GM23338 (cell line): ENCODE measurements at regions not wholly inside any gene's neighbourhood (a gene's known extent, or its start where the extent isn't known, plus 50 kb on each side); places are given as distances from the start of the nearest gene placed in this dataset.
"Not testable (repeated sequence)": the region's sequence is repeated elsewhere in the genome, so short reads cannot be mapped to it uniquely, and the experiment has no call there.

Experiments used
- ATAC-seq: fragments of 200-7000 bp; cut with Tn5 transposase; 3 replicates; pipeline ENCODE4 v1.9.1; 2020
- DNase-seq: peaks from one replicate; pipeline ENCODE4 v3.0.0-alpha.2; 2015; ENCODE audit warnings: low spot score
- H2AFZ ChIP-seq: fragments of 200-600 bp; sonication (generic); 2 replicates; pipeline ENCODE4 v1.8.0; 2016; ENCODE audit warnings: antibody characterized with exemption, mild to moderate bottlenecking, moderate library complexity
- H3F3A ChIP-seq: fragments of 200-600 bp; sonication (generic); replicated peaks from 2 replicates; pipeline ENCODE4 v1.8.0; 2017; ENCODE audit warnings: antibody characterized with exemption, mixed run types, low read depth
- H3K27ac ChIP-seq: fragments of 200-600 bp; sonication (generic); 2 replicates; pipeline ENCODE4 v1.6.1; 2016; ENCODE audit warnings: low read depth
- H3K27me3 ChIP-seq: fragments of 200-600 bp; sonication (generic); 2 replicates; pipeline ENCODE4 v1.8.0; 2016; ENCODE audit warnings: mild to moderate bottlenecking, mixed run types, moderate library complexity; ENCODE audit not compliant: insufficient read depth
- H3K36me3 ChIP-seq: fragments of 200-600 bp; sonication (generic); 2 replicates; pipeline ENCODE4 v1.8.0; 2016; ENCODE audit warnings: mild to moderate bottlenecking; ENCODE audit not compliant: insufficient read depth
- H3K4me1 ChIP-seq: fragments of 200-600 bp; sonication (generic); 2 replicates; pipeline ENCODE4 v1.8.0; 2016; ENCODE audit warnings: mild to moderate bottlenecking, moderate library complexity; ENCODE audit not compliant: insufficient read depth
- H3K4me2 ChIP-seq: fragments of 200-600 bp; sonication (generic); 2 replicates; pipeline ENCODE4 v1.7.1; 2017; ENCODE audit warnings: mixed run types
- H3K4me3 ChIP-seq: fragments of 200-600 bp; sonication (generic); 2 replicates; pipeline ENCODE4 v1.6.1; 2016; ENCODE audit warnings: mixed run types
- H3K79me2 ChIP-seq: fragments of 200-600 bp; sonication (generic); replicated peaks from 2 replicates; pipeline ENCODE4 v1.8.0; 2017; ENCODE audit warnings: mild to moderate bottlenecking; ENCODE audit not compliant: insufficient read depth
- H3K9me2 ChIP-seq: fragments of 200-600 bp; sonication (generic); 2 replicates; pipeline ENCODE4 v1.8.0; 2017; ENCODE audit not compliant: insufficient read depth
- H4K20me1 ChIP-seq: fragments of 200-600 bp; sonication (generic); replicated peaks from 2 replicates; pipeline ENCODE4 v1.8.0; 2017; ENCODE audit warnings: mild to moderate bottlenecking; ENCODE audit not compliant: insufficient read depth
- H3K27ac Mint-ChIP-seq: 2 replicates; pipeline ENCODE4 v1.8.0; 2020; ENCODE audit warnings: inconsistent platforms, mild to moderate bottlenecking, moderate library complexity, mixed read lengths
- H3K27me3 Mint-ChIP-seq: 3 replicates; pipeline ENCODE4 v1.8.0; 2022; ENCODE audit warnings: low read depth, mild to moderate bottlenecking, moderate library complexity, mixed read lengths, inconsistent platforms; ENCODE audit not compliant: insufficient read depth, poor library complexity
- H3K36me3 Mint-ChIP-seq: 3 replicates; pipeline ENCODE4 v1.8.0; 2021; ENCODE audit warnings: low read depth, mild to moderate bottlenecking, inconsistent platforms, moderate library complexity, mixed read lengths
- H3K4me1 Mint-ChIP-seq: 3 replicates; pipeline ENCODE4 v1.8.0; 2020; ENCODE audit warnings: mild to moderate bottlenecking, inconsistent platforms, mixed read lengths
- H3K4me3 Mint-ChIP-seq: 3 replicates; pipeline ENCODE4 v1.8.0; 2021; ENCODE audit warnings: moderate library complexity, mild to moderate bottlenecking, inconsistent platforms, mixed read lengths
- H3K9me3 Mint-ChIP-seq: 3 replicates; pipeline ENCODE4 v1.8.0; 2020; ENCODE audit warnings: moderate library complexity, mild to moderate bottlenecking, inconsistent platforms, mixed read lengths

DNA sequence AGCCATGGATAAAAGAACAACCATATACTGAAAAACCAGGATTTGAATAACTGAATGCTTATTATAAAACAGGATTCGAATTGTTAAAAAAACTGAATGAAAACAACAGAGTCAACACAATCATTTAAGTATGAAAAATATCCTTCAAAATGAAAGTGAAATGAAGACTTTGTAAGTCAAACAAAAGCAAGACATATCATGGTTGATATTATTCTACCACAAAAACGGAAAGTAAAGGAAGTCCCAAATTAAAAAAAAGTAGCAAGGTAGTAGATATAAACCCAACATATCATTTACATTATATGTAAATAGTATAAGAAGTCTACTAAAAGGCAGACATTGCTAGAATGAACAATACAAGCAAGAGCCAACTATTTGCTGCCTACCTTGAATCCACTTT is 63.1 kb upstream of the POTEC start:
- not testable (repeated sequence) for H3K27ac Mint-ChIP-seq, H3K36me3 Mint-ChIP-seq, H3K4me3 Mint-ChIP-seq, H3K4me3 ChIP-seq, H3K4me1 Mint-ChIP-seq, DNase-seq, H4K20me1 ChIP-seq, H3F3A ChIP-seq, H3K36me3 ChIP-seq, H3K79me2 ChIP-seq, H3K9me2 ChIP-seq, ATAC-seq, H2AFZ ChIP-seq, H3K4me2 ChIP-seq, H3K27ac ChIP-seq, H3K4me1 ChIP-seq, H3K27me3 ChIP-seq, H3K27me3 Mint-ChIP-seq
- peaks cover 32% of the 10 kb centered on the region for H3K9me3 Mint-ChIP-seq

DNA sequence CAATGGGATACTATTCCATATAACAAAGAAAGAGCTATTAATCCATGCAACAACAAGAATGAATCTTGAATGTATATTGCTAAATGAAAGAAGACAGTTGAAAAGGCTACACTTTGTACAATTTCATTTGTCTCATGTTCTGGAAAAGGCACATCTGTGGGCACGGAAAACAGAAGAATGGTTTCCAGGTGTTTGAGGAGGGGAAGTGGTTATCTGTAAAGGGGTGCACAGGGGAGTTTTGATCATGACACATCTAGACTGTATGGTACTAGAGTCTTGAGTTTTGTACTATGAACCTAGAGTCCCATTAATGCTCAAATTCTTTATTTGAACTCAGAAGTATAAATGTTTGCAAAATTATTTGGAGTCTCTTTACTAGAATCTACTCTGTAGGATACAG is 64.0 kb upstream of the POTEC start:
- DNase-seq, H4K20me1 ChIP-seq, H3F3A ChIP-seq, H2AFZ ChIP-seq, H3K4me1 Mint-ChIP-seq, H3K27me3 Mint-ChIP-seq, H3K4me3 ChIP-seq, H3K27ac Mint-ChIP-seq, H3K27me3 ChIP-seq, H3K79me2 ChIP-seq, H3K4me1 ChIP-seq, H3K36me3 Mint-ChIP-seq, H3K27ac ChIP-seq, H3K4me3 Mint-ChIP-seq, ATAC-seq, H3K4me2 ChIP-seq, H3K36me3 ChIP-seq, H3K9me2 ChIP-seq: not testable (repeated sequence)
- peaks cover 30% of the 10 kb centered on the region for H3K9me3 Mint-ChIP-seq

DNA sequence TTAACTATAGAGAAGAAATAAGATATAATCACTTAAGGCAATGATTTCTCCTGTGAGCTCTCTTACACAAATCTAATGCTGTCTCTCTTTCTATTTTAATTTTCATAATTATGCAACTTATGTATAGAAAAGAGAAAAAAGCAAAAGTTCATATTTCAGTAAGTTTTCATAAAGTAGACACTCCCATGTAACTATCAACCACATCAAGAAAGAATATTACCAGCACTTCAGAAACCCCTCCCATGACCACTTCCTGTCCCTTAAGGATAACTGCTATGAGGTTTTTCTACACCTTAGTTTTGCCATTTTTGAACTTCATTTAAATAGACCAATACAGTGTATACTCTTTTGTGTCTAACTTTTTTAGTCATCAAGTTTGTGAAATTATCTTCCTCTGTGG is 69.0 kb upstream of the POTEC start:
- not testable (repeated sequence) for ATAC-seq, H3K4me1 ChIP-seq, H3K27ac Mint-ChIP-seq, H3K79me2 ChIP-seq, H4K20me1 ChIP-seq, H3K9me2 ChIP-seq, H3K4me1 Mint-ChIP-seq, H3K4me2 ChIP-seq, H3K4me3 Mint-ChIP-seq, H3K36me3 Mint-ChIP-seq, H3K36me3 ChIP-seq, H3K27ac ChIP-seq, H3K27me3 Mint-ChIP-seq, H3K4me3 ChIP-seq, H2AFZ ChIP-seq, H3K27me3 ChIP-seq, H3F3A ChIP-seq, DNase-seq
- H3K9me3 Mint-ChIP-seq, result peaks cover 19% of the 10 kb centered on the region; the same call in 2 of the 3 replicates

DNA sequence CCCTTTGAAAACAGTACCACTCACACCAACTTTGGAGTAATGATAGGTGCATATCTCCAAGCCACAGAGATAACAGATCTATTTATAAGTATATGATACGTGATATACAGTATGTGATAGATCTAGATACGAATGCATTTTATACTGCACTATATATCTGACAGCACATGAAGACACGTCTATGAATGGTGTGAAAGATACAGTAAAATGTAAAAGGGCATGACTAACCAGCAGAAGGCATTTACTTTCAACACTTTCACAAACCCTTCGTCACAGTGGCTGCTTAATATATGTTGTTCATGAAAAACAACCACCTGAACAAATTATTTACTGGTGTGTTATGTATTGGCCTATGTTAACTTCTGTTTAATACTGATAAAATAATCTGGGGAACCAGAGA is 71.1 kb upstream of the POTEC start:
- H3K27ac Mint-ChIP-seq, DNase-seq, H3K4me1 Mint-ChIP-seq, H2AFZ ChIP-seq, H3K36me3 ChIP-seq, H3K27me3 ChIP-seq, H3K4me3 Mint-ChIP-seq, H3K4me1 ChIP-seq, H3F3A ChIP-seq, H3K27ac ChIP-seq, H4K20me1 ChIP-seq, H3K4me2 ChIP-seq, H3K79me2 ChIP-seq, ATAC-seq, H3K27me3 Mint-ChIP-seq, H3K9me2 ChIP-seq, H3K4me3 ChIP-seq, H3K36me3 Mint-ChIP-seq: not testable (repeated sequence)
- peaks cover 30% of the 10 kb centered on the region for H3K9me3 Mint-ChIP-seq

DNA sequence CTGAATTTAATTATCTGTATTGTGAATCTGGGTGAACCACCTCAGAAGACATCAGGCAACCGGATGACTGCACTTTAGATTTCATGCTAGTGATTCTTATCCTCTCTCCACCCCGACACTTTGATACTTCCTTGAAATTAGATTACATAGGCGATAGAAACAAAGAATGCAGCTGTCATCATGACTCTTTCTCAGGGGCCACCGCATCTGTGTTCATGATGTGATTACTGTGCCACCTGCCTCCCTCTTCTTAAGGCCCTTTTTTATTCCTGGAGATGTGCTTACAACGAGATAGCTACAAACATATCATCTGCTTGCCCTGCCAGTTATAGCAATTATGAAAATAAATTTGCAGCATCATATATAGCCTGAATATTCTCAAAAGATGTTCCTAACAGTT is 83.9 kb upstream of the POTEC start:
- H3K4me3 ChIP-seq, H3K27me3 ChIP-seq, H3K36me3 ChIP-seq, H3K79me2 ChIP-seq, H3K4me3 Mint-ChIP-seq, H3K27ac ChIP-seq, H3K9me2 ChIP-seq, H3F3A ChIP-seq, H3K27ac Mint-ChIP-seq, H2AFZ ChIP-seq, H3K27me3 Mint-ChIP-seq, H4K20me1 ChIP-seq, ATAC-seq, H3K4me1 ChIP-seq, H3K4me2 ChIP-seq, H3K4me1 Mint-ChIP-seq, H3K36me3 Mint-ChIP-seq, DNase-seq: not testable (repeated sequence)
- H3K9me3 Mint-ChIP-seq, result peaks cover 26% of the 10 kb centered on the region

DNA sequence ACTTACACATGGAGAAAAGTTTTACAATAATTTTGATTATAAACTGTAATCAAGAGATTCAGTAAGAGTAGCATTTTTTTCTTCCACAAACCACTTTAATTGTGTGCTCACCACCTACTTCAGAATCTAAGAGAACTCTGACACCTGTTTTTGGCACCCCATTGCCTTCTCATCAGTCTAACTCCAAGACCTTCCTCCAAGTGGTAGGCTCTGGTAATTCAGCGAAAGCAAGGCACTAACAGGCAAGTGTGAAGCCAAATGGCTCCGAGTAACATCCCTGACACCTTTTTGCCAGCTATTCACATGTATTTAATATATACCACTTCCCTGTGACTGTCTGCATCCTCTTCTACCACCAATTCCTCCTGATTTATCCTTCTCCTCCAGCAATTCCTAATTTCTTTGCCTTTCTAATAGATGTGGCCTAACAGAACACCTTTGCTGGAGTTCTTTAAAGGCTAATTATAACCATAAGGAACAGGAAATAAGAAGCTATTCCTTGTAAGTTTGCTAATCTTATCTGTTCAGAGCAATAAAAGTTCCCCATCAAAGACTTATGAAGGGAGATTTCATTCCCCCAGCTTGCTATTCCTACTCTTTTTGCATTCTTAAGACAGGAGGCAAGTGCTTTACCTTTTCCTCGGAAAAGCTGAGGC is 85.1 kb upstream of the POTEC start:
- not testable (repeated sequence) for H3K9me2 ChIP-seq, H4K20me1 ChIP-seq, H3K4me1 ChIP-seq, H2AFZ ChIP-seq, H3K27ac ChIP-seq, H3K4me1 Mint-ChIP-seq, H3K36me3 ChIP-seq, H3K4me2 ChIP-seq, H3K27me3 Mint-ChIP-seq, H3K4me3 ChIP-seq, H3K79me2 ChIP-seq, H3K36me3 Mint-ChIP-seq, H3F3A ChIP-seq, DNase-seq, H3K27me3 ChIP-seq, H3K27ac Mint-ChIP-seq
- peak overlapping the region; percentile 9; the same call in 1 of the 3 replicates for H3K4me3 Mint-ChIP-seq
- peak; percentile 76 for ATAC-seq
- H3K9me3 Mint-ChIP-seq, result peaks cover 20% of the 10 kb centered on the region

DNA sequence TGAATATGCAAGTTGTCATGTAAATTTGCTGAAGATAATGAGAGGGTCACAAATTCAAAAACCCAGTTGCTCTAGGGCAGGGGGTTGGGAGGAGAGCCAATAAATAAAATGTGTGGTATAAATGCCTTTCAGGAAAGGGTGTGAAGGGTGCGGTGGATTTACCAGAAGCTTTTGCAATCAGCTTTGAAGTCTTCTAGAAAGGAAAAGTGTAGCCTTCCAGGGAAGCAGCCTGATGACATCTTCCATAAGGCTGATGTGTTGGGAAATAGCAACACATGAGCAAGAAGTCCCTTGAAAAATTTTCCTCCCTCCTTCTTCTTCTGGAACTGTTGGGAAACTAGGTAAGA is 85.6 kb upstream of the POTEC start:
- not testable (repeated sequence) for H4K20me1 ChIP-seq, DNase-seq, H3K27ac ChIP-seq, H3K36me3 ChIP-seq, H2AFZ ChIP-seq, H3K4me3 ChIP-seq, H3K79me2 ChIP-seq, H3F3A ChIP-seq, H3K9me2 ChIP-seq, H3K36me3 Mint-ChIP-seq, H3K27me3 ChIP-seq, H3K4me1 Mint-ChIP-seq, H3K4me1 ChIP-seq, H3K27ac Mint-ChIP-seq, H3K27me3 Mint-ChIP-seq, H3K4me2 ChIP-seq
- ATAC-seq, result peak; percentile 56; the same call in 2 of the 3 replicates
- peak overlapping the region; percentile 9; the same call in 1 of the 3 replicates for H3K4me3 Mint-ChIP-seq
- H3K9me3 Mint-ChIP-seq, result peaks cover 17% of the 10 kb centered on the region
